ENCODE measurements at regions not wholly inside any gene's neighbourhood (a gene's known extent, or its start where the extent isn't known, plus 50 kb on each side); places are given as distances from the start of the nearest gene placed in this dataset.

- Histone ChIP-seq H3K79me2 (ENCODE audit: insufficient read depth, low read length) (no peaks in the 10 kb centered on the region), H3K9me2 (ENCODE audit: low read depth, low read length) (no peaks in the 10 kb centered on the region), H3K4me2 (ENCODE audit: low read length) (no peak overlapping the region), H4K20me1 (ENCODE audit: insufficient read depth, low read length) (no peaks in the 10 kb centered on the region), H3K36me3 (ENCODE audit: insufficient read depth, low read length) (no peaks in the 10 kb centered on the region), H3K9ac (ENCODE audit: low read length) (no peak overlapping the region), H2AFZ (ENCODE audit: low read length) (no peak overlapping the region), H3K4me1 (ENCODE audit: insufficient read depth, low read length, severe bottlenecking) (no peaks in the 10 kb centered on the region), H3K27ac (ENCODE audit: low read depth, low read length, poor library complexity, severe bottlenecking) (no peak overlapping the region), H3F3A (ENCODE audit: insufficient read depth, low read length) (no peaks in the 10 kb centered on the region), H3K27me3 (ENCODE audit: insufficient read depth, low read length) (no peaks in the 10 kb centered on the region), H3K4me3 (ENCODE audit: low read depth, low read length, poor library complexity, severe bottlenecking) (no peak overlapping the region), H3K9me3 (ENCODE audit: low read length) (no peaks in the 10 kb centered on the region)
- TF ChIP-seq EZH2 (IDR thresholded peaks at IDR 0.05; ENCODE audit: borderline replicate concordance, low read length) (no peak), CTCF (IDR thresholded peaks at IDR 0.05; ENCODE audit: low read length) (no peak)
These were observed 517.7 kb upstream of the MYT1L start for GRCh38 chr2:2848621-2849333.

- Histone ChIP-seq H3K4me1 (ENCODE audit: insufficient read depth, low read length, severe bottlenecking) (no peaks in the 10 kb centered on the region), H3K27me3 (ENCODE audit: insufficient read depth, low read length) (no peaks in the 10 kb centered on the region), H3K27ac (ENCODE audit: low read depth, low read length, poor library complexity, severe bottlenecking) (no peak overlapping the region), H3K79me2 (ENCODE audit: insufficient read depth, low read length) (no peaks in the 10 kb centered on the region), H3K4me2 (ENCODE audit: low read length) (no peak overlapping the region), H3K9me3 (ENCODE audit: low read length) (no peaks in the 10 kb centered on the region), H3K9ac (ENCODE audit: low read length) (no peak overlapping the region), H3K36me3 (ENCODE audit: insufficient read depth, low read length) (no peaks in the 10 kb centered on the region), H2AFZ (ENCODE audit: low read length) (no peak overlapping the region), H3K4me3 (ENCODE audit: low read depth, low read length, poor library complexity, severe bottlenecking) (no peak overlapping the region), H3F3A (ENCODE audit: insufficient read depth, low read length) (no peaks in the 10 kb centered on the region), H3K9me2 (ENCODE audit: low read depth, low read length) (no peaks in the 10 kb centered on the region), H4K20me1 (ENCODE audit: insufficient read depth, low read length) (no peaks in the 10 kb centered on the region)
- TF ChIP-seq EZH2 (IDR thresholded peaks at IDR 0.05; ENCODE audit: borderline replicate concordance, low read length) (no peak), CTCF (IDR thresholded peaks at IDR 0.05; ENCODE audit: low read length) (no peak)
These were observed 517.1 kb upstream of the MYT1L start for GRCh38 chr2:2848198-2848597.

GRCh38 chr2:2847209-2847676, 516.2 kb upstream of the MYT1L start:
- no peak for TF ChIP-seq EZH2 (IDR thresholded peaks at IDR 0.05; ENCODE audit: borderline replicate concordance, low read length)
- H3K36me3 ChIP-seq (ENCODE audit: insufficient read depth, low read length) = no peaks in the 10 kb centered on the region
- H3K27me3 ChIP-seq (ENCODE audit: insufficient read depth, low read length) = no peaks in the 10 kb centered on the region
- no peak overlapping the region for H3K4me3 ChIP-seq (ENCODE audit: low read depth, low read length, poor library complexity, severe bottlenecking)
- H3K4me1 ChIP-seq (ENCODE audit: insufficient read depth, low read length, severe bottlenecking) = no peaks in the 10 kb centered on the region
- H3K9me2 ChIP-seq (ENCODE audit: low read depth, low read length) = no peaks in the 10 kb centered on the region
- no peaks in the 10 kb centered on the region for H3K79me2 ChIP-seq (ENCODE audit: insufficient read depth, low read length)
- no peaks in the 10 kb centered on the region for H3K9me3 ChIP-seq (ENCODE audit: low read length)
- H4K20me1 ChIP-seq (ENCODE audit: insufficient read depth, low read length) = no peaks in the 10 kb centered on the region
- H3K9ac ChIP-seq (ENCODE audit: low read length) = no peak overlapping the region
- no peak overlapping the region for H3K4me2 ChIP-seq (ENCODE audit: low read length)
- H3F3A ChIP-seq (ENCODE audit: insufficient read depth, low read length) = no peaks in the 10 kb centered on the region
- H2AFZ ChIP-seq (ENCODE audit: low read length) = no peak overlapping the region
- no peak overlapping the region for H3K27ac ChIP-seq (ENCODE audit: low read depth, low read length, poor library complexity, severe bottlenecking)
